HG02973 (cell line): ENCODE measurements at regions not wholly inside any gene's neighbourhood (a gene's known extent, or its start where the extent isn't known, plus 50 kb on each side); places are given as distances from the start of the nearest gene placed in this dataset.
"Not testable (repeated sequence)": the region's sequence is repeated elsewhere in the genome, so short reads cannot be mapped to it uniquely, and the experiment has no call there.

Experiments
- ATAC-seq: cut with Tn5 transposase; IDR thresholded peaks from one replicate; pipeline ENCODE4 v1.9.1; 2021; ENCODE audit warnings: moderate library complexity; ENCODE audit not compliant: unreplicated experiment

DNA sequence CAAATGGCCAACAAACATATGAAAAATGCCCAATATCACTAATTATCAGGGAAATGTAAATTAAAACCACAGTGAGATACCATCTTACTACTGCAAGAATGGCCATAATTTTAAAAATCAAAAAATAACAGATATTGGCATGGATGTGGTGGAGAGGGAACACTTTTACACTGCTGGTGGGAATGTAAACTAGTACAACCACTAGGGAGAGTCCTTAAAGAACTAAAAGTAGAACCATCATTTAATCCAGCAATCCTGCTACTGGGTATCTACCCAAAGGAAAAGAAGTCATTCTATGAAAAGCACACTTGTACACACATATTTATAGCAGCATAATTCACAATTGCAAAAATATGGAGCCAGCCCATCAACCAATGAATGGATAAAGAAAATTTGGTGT lies 459.7 kb downstream of the GXYLT1 start:
- no peak for ATAC-seq

DNA sequence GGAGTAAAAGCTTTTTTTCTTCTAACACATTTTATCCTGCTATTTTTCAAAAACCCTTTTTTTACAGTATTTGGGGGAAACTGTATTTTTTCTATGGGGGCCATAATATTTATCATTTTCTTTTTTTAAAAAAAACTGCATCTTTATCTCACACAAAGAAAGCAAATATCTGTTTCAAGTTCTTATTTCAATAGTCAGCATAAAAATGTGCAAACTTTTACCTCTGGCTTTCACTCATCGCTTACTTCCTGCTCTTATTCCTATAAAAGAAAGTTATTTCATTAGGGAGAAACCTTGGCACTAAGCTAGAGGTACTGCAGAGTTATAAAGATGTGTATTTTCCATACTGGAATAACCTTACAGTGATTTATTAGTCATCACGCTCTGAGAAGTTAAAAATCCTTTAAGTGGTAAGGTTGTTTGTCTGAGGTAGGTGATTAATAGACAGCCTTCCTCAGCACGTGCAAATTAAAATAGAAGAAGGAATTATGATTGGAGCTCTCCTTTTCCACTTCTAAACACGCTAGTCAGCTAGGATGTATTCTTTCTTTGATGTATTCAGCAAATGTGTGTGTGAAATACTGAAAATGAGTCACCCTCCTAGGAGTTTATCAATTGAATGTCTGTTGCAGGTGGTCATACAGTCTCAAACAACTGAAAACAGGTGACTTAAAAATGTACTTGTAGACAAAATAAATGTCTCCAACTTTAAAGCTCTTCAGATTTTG lies 461.0 kb downstream of the GXYLT1 start:
- ATAC-seq, result no peak

GRCh38 chr12:41683023-41683422 lies 461.7 kb downstream of the GXYLT1 start:
- no peak for ATAC-seq

DNA sequence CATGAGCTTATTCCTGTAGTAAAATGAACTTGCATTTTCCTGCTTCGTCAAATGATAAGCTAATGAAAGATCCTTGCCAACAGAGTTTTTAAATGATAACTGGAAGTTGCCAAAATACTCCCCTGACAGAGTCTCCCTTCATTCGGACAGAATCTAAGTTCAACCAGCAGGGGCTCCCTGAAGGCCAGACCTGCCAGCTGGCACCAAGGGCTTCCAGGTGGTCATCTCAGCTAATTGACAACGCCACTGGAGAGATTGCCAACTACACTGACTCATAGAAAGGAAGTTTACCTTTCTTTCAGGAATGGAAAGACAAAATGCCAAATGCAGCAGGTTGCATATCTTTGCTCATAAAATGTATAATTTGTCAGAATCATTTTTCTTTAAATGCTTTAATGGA lies 462.8 kb downstream of the GXYLT1 start:
- ATAC-seq, result no peak

DNA sequence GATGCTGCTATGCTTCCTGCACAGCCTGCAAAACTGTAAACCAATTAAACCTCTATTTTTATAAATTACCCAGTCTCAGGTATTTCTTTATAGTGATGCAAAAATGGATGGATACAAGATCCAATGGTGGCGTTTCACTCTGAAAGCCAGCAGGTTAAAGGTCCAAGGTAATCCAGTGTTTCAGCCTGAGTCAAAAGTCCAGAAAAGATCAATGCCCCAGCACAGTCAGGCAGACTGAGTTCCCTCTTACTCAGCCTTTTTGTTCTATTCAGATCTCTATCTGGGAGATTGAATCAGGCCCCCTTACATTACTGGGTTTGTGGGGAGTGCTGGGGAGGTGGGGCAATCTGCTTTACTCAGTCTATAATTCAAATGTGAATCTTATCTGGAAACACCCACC lies 464.5 kb downstream of the GXYLT1 start:
- no peak for ATAC-seq

- no peak for ATAC-seq
Observed at GRCh38 chr12:41663598-41664265, 475.6 kb downstream of the PDZRN4 start.

GRCh38 chr12:41661141-41661765 lies 473.1 kb downstream of the PDZRN4 start:
- ATAC-seq, result no peak

- no peak for ATAC-seq
Observed at GRCh38 chr12:41656454-41656853, 468.3 kb downstream of the PDZRN4 start.

DNA sequence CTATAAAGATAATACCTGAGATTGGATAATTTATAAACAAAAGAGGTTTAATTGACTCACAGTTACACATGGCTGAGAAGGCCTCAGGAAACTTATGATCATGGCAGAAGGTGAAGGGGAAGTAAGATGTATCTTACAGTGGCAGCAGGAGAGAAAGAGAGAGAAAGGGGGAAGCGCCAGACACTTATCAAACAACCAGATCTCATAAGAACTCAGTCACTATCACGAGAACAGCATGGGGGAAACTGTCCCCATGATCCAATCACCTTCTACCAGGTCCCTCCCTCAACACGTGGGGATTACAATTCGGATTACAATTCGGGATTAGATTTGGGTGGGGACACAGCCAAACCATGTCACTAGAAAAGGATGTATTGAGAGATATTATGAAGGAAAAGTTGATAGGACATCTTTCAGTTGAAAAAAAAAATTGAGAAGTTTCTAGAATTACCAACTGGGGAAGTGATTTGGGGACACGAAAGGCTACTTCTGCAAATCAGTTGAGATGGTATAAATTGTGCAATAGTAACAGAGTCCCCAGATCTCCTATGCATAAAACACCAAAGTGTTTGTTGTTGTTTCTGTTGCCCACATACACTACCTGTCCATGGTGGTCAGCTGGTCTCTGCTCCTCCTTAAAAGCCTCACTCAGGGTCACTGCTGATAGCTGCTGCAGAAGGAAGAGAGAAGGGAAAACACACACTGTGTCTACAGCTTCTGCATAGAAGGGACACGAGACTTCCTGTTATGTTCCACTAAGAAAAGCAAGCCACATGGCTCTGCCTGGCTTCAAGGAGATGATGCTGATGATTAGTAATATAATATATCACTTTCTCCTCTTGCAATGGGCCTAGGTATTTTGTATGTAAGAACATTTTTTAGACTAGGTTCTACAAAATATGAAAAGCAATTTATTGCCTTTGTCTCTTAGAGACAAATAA lies 465.5 kb downstream of the PDZRN4 start:
- ATAC-seq, result no peak

DNA sequence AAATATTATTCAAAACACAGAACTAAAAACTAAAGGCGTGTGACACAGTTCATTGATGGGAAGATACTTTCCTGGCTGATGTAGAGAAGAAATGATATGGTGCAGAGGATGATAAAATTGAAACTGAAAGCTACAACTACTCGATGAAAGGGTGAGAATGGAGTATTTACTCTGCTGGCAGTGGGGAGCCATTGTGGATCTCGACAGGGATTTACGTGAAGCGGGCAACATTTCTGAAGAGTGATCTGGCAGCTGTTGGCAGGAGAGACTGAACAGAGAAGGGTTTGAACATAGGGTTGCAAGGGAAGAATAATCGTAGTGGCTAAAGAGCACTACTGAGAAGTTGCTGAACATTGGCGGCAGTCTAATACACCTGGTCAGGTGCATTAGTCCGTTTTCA lies 464.9 kb downstream of the PDZRN4 start:
- ATAC-seq, result no peak

DNA sequence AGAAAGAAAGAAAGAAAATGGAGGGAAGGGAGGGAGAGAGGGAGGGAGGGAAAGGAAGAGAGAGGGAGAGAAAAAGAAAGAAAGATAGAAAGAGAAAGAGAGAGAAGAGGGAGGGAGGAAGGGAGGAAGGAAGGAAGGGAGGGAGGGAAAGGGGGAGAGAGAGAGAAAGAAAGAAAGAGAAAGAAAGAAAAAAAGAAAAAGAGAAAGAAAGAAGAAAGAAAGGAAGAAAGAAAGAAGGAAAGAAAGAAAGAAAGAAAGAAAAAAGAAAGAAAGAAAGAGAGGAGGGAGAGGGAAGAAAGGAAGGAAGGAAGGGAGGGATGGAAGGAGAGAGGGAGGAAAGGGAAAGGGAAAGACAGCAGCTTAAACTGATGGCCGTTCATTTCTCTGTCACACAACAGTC lies 457.5 kb downstream of the PDZRN4 start:
- ATAC-seq, result no peak

- ATAC-seq, result not testable (repeated sequence)
Observed at GRCh38 chr12:41642808-41643207, 454.7 kb downstream of the PDZRN4 start.

DNA sequence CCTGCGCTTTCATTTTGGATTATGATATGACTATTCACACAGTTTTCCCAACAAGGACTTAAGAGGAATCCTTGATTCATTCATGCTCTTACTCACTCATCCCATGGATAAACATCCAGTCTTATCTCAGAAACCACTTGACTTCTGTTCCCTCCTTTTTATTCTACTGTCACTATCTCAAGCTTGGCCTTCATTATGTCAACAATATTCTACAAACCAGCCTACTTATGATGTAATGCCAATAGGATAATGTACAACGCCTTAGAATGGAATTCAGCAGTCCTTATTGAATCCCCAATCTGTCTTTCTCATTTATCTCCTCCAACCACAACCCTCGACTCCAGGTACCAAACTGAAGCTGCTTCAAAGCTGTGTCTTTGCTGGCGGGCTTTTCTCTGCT lies 448.5 kb downstream of the PDZRN4 start:
- no peak for ATAC-seq

GRCh38 chr12:41635626-41636364 lies 447.7 kb downstream of the PDZRN4 start:
- ATAC-seq, result no peak

GRCh38 chr12:41634091-41634490 lies 446.0 kb downstream of the PDZRN4 start:
- no peak for ATAC-seq

DNA sequence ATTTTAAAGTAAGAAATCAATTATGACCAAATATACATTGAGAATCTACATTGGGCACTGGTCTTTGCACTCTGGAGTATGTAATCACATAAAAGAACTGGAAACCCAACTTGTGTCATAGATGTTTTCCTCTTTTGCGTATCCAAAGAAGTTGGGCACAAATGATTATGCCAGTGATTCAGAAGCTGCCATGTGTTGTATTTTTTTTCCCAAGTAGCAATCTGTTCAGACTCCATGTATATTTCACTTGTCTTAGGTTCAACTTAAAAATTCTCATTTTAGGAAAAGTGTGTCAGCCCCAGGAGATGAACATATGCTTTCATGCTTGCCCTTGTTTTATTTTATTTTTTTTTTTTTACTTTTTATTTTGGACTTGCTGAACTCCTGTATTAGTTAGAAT lies 441.5 kb downstream of the PDZRN4 start:
- no peak for ATAC-seq

GRCh38 chr12:41627476-41627875 lies 439.4 kb downstream of the PDZRN4 start:
- no peak for ATAC-seq

DNA sequence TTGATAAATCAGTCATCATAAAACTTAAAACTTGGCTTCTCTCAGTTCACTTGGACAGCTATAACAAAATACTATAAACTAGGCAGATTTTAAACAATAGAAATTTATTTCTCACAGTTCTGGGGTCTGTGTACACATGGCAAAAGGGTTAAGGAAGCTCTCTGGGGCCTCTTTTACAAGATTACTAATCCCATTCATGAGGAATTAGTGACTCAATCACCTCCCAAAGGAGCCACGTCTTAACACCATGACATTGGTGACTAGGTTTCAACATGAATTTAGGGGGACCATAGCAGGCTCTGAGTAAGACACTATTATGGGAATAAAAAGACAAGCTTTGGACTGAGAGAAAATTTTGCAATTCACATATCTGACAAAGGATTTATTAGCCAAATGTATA lies 436.5 kb downstream of the PDZRN4 start:
- no peak for ATAC-seq
